Endodermal cell (in vitro differentiated cells): ENCODE measurements at regions not wholly inside any gene's neighbourhood (a gene's known extent, or its start where the extent isn't known, plus 50 kb on each side); places are given as distances from the start of the nearest gene placed in this dataset.

Source experiments
- DNase-seq: peaks from one replicate; pipeline ENCODE4 v3.0.0-alpha.2; 2017
- H3K27ac ChIP-seq: 2 replicates; pipeline ENCODE4 v1.5.1; 2013; ENCODE audit warnings: mild to moderate bottlenecking, low read depth, low read length, moderate library complexity
- H3K27me3 ChIP-seq: 2 replicates; pipeline ENCODE4 v1.6.1; 2013; ENCODE audit warnings: mild to moderate bottlenecking, low read length, moderate library complexity; ENCODE audit not compliant: insufficient read depth, control insufficient read depth, poor library complexity, severe bottlenecking
- H3K36me3 ChIP-seq: 2 replicates; pipeline ENCODE4 v1.7.0; 2013; ENCODE audit warnings: mild to moderate bottlenecking, low read length, moderate library complexity; ENCODE audit not compliant: control insufficient read depth, insufficient read depth
- H3K4me1 ChIP-seq: one replicate; pipeline ENCODE4 v1.7.0; 2013; ENCODE audit warnings: low read length; ENCODE audit not compliant: control insufficient read depth, insufficient read depth
- H3K4me3 ChIP-seq: 2 replicates; pipeline ENCODE4 v1.5.1; 2013; ENCODE audit warnings: mild to moderate bottlenecking, low read length, moderate library complexity
- H3K9ac ChIP-seq: 2 replicates; pipeline ENCODE4 v1.6.1; 2013; ENCODE audit warnings: mild to moderate bottlenecking, low read length, moderate library complexity; ENCODE audit not compliant: poor library complexity, severe bottlenecking; ENCODE audit errors: extremely low read depth
- H3K9me3 ChIP-seq: 2 replicates; pipeline ENCODE4 v1.6.1; 2013; ENCODE audit warnings: mild to moderate bottlenecking, low read length, moderate library complexity; ENCODE audit not compliant: control insufficient read depth
- H3K27ac Mint-ChIP-seq: 2 replicates; pipeline ENCODE4 v1.8.0; 2020; ENCODE audit warnings: mixed read lengths
- H3K27me3 Mint-ChIP-seq: 2 replicates; pipeline ENCODE4 v1.8.0; 2021; ENCODE audit warnings: mild to moderate bottlenecking, mixed read lengths; ENCODE audit not compliant: insufficient read depth
- H3K36me3 Mint-ChIP-seq: 2 replicates; pipeline ENCODE4 v1.8.0; 2020; ENCODE audit warnings: low read depth, mixed read lengths
- H3K4me1 Mint-ChIP-seq: 2 replicates; pipeline ENCODE4 v1.8.0; 2020; ENCODE audit warnings: mixed read lengths
- H3K4me3 Mint-ChIP-seq: 2 replicates; pipeline ENCODE4 v1.8.0; 2020; ENCODE audit warnings: mild to moderate bottlenecking, moderate library complexity, mixed read lengths
- H3K9me3 Mint-ChIP-seq: 2 replicates; pipeline ENCODE4 v1.8.0; 2020; ENCODE audit warnings: mild to moderate bottlenecking, mixed read lengths
- WGBS, 2 experiments: methylation state at CpG; one replicate each; pipeline versions ENCODE4 v1.1.5 to v1.1.7; 2013; ENCODE audit warnings: missing lambda C conversion rate in 2 of 2, mixed read lengths in 1 of 2; ENCODE audit not compliant: insufficient coverage in 1 of 2, insufficient read length in 1 of 2; 5-methylcytosine and 5-hydroxymethylcytosine counted together
- TF ChIP-seq, protein P1 (sequence below): fragments of 200-600 bp; sonication (generic); conservative IDR thresholded peaks from 2 replicates; pipeline ENCODE4 v1.5.0; 2021; ENCODE audit warnings: antibody characterized with exemption, mild to moderate bottlenecking

DNA sequence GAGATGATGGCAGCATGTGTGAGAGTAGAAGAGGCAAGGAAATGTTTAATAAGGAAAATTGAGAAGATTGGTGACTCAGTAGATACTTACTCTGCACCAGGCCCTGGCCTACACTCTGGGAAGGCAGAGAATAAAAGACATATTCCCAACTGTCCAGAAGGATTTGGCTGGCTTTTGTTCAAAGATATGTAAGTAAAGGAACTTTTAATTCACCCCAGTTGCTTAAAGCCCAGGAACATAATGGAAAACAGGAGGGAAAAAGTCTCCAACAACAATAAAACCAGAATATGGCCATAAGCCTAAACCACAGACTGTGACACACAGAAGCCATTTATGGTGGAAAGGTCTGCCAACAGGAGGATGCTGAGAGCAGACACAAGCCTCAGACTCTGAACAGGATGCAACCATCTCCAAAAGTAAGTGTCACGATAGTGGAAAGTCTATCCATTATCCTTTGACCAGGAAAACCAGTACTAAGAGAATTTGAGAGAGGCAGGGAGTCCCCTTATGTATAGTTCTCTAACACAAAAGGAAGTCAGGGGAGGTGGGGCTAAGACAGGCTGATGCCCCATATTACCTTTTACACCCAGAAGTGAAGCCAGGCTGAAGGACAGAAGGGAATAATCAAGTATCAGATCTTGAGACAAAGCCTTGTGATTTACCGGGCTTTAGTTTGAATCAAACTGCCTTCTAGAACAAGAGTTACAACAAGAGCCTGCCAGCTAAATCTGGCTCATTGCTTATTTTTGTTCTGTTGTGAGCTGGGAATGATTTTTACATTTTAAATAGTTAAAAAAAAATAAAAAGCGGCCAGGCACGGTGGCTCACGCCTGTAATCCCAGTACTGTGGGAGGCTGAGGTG, 169.5 kb upstream of the STARD13 start:
- Mint-ChIP-seq H3K4me3 (no peak overlapping the region), H3K36me3 (no peaks in the 10 kb centered on the region), H3K27ac (no peak overlapping the region), H3K9me3 (peaks cover 14% of the 10 kb centered on the region), H3K27me3 (no peaks in the 10 kb centered on the region), H3K4me1 (no peaks in the 10 kb centered on the region)
- WGBS, 2 experiments = 89 to 97% methylated on average over 5 of the region's 5 CpGs
- H3K9ac ChIP-seq = no peak overlapping the region
- no peak overlapping the region for H3K27ac ChIP-seq
- no peaks in the 10 kb centered on the region for H3K36me3 ChIP-seq
- no peak overlapping the region for H3K4me3 ChIP-seq
- H3K9me3 ChIP-seq = peaks cover 10% of the 10 kb centered on the region
- TF ChIP-seq, protein P1, sequence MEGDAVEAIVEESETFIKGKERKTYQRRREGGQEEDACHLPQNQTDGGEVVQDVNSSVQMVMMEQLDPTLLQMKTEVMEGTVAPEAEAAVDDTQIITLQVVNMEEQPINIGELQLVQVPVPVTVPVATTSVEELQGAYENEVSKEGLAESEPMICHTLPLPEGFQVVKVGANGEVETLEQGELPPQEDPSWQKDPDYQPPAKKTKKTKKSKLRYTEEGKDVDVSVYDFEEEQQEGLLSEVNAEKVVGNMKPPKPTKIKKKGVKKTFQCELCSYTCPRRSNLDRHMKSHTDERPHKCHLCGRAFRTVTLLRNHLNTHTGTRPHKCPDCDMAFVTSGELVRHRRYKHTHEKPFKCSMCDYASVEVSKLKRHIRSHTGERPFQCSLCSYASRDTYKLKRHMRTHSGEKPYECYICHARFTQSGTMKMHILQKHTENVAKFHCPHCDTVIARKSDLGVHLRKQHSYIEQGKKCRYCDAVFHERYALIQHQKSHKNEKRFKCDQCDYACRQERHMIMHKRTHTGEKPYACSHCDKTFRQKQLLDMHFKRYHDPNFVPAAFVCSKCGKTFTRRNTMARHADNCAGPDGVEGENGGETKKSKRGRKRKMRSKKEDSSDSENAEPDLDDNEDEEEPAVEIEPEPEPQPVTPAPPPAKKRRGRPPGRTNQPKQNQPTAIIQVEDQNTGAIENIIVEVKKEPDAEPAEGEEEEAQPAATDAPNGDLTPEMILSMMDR = no peak
- DNase-seq = no peak
- H3K27me3 ChIP-seq = no peaks in the 10 kb centered on the region
- H3K4me1 ChIP-seq = no peaks in the 10 kb centered on the region

DNA sequence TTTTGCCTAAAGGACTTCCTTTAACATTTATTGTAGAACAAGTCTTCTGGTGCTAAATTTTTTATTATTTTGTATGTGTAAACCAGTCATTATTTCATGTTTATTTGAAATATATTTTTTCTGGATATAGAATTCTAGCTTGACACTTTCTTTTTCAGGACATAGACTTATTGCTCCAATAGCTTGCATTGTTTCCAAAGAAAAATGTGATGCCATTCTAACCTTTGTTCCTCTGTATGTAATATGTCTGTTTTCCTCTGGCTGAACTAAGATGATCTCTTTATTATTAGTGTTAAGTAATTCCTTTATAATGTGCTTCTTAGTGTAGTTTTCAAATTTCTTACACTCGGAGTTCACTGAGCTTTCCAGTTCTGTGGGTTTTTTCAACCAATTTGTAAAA, 174.1 kb upstream of the STARD13 start:
- 86% methylated on average over 1 of the region's 1 CpG; no CpG with 5 or more reads in 1 of the 2 experiments for WGBS, 2 experiments
- Histone ChIP-seq H3K9ac (no peak overlapping the region), H3K4me1 (no peaks in the 10 kb centered on the region), H3K36me3 (no peaks in the 10 kb centered on the region), H3K9me3 (peaks cover 13% of the 10 kb centered on the region), H3K4me3 (no peak overlapping the region), H3K27me3 (no peaks in the 10 kb centered on the region), H3K27ac (no peak overlapping the region)
- Mint-ChIP-seq H3K27ac (no peak overlapping the region), H3K36me3 (no peaks in the 10 kb centered on the region), H3K9me3 (peaks cover 23% of the 10 kb centered on the region), H3K4me1 (peaks cover 4% of the 10 kb centered on the region), H3K4me3 (no peak overlapping the region), H3K27me3 (no peaks in the 10 kb centered on the region)
- no peak for DNase-seq
- TF ChIP-seq, protein P1 = no peak

DNA sequence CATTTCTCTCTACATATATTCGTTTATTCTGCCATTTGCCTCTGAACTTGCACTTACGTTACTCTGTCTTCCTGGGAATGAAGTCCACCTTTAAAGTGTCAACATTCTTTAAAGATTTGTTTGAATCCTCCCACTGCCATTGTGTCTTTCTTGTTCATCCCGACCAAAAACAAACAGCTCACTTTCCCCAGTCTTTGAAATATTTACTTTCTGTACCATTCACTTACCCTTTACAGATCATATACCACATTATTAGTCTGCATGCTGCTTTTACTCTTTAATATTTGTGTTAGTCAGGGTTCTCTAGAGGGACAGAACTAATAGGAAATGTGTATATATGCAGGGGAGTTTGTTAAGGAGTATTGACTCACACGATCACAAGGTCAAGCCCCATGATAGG, 176.6 kb upstream of the STARD13 start:
- H3K36me3 Mint-ChIP-seq = no peaks in the 10 kb centered on the region
- TF ChIP-seq, protein P1 = no peak
- no peaks in the 10 kb centered on the region for H3K4me1 ChIP-seq
- no peak overlapping the region for H3K27ac Mint-ChIP-seq
- no peak for DNase-seq
- peaks cover 13% of the 10 kb centered on the region for H3K9me3 ChIP-seq
- peaks cover 4% of the 10 kb centered on the region for H3K4me1 Mint-ChIP-seq
- H3K9ac ChIP-seq = no peak overlapping the region
- peaks cover 23% of the 10 kb centered on the region for H3K9me3 Mint-ChIP-seq
- no peaks in the 10 kb centered on the region for H3K36me3 ChIP-seq
- WGBS, 2 experiments = 78 to 85% methylated on average over 4 of the region's 4 CpGs
- H3K27me3 Mint-ChIP-seq = no peaks in the 10 kb centered on the region
- no peak overlapping the region for H3K27ac ChIP-seq
- H3K4me3 ChIP-seq = no peak overlapping the region
- no peaks in the 10 kb centered on the region for H3K27me3 ChIP-seq
- H3K4me3 Mint-ChIP-seq = no peak overlapping the region
